ENCODE measurements at regions not wholly inside any gene's neighbourhood (a gene's known extent, or its start where the extent isn't known, plus 50 kb on each side); places are given as distances from the start of the nearest gene placed in this dataset.

DNA sequence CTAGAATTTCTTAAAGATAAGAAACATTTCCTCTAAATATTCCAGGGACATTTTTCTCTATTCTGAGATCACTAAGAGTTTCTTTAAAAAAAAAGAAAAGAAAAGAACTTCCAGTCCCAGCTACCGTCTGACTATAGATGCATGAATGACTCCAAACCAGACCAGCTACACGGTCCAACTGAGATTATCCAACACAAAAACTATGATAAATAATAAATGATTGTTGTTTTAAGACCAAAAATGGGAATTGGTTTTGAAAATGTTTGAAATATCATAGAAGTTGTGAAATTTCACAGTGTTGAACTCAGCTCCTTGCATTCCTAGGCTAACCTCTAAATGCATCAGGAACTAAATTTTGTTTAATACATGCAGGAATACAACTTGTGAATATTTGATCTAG is 1619.6 kb upstream of the LRRTM3 start:
- no peak for DNase-seq (ENCODE audit: low spot score)
- TF ChIP-seq, protein P1, sequence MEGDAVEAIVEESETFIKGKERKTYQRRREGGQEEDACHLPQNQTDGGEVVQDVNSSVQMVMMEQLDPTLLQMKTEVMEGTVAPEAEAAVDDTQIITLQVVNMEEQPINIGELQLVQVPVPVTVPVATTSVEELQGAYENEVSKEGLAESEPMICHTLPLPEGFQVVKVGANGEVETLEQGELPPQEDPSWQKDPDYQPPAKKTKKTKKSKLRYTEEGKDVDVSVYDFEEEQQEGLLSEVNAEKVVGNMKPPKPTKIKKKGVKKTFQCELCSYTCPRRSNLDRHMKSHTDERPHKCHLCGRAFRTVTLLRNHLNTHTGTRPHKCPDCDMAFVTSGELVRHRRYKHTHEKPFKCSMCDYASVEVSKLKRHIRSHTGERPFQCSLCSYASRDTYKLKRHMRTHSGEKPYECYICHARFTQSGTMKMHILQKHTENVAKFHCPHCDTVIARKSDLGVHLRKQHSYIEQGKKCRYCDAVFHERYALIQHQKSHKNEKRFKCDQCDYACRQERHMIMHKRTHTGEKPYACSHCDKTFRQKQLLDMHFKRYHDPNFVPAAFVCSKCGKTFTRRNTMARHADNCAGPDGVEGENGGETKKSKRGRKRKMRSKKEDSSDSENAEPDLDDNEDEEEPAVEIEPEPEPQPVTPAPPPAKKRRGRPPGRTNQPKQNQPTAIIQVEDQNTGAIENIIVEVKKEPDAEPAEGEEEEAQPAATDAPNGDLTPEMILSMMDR (IDR thresholded peaks at IDR 0.05), result no peak

DNA sequence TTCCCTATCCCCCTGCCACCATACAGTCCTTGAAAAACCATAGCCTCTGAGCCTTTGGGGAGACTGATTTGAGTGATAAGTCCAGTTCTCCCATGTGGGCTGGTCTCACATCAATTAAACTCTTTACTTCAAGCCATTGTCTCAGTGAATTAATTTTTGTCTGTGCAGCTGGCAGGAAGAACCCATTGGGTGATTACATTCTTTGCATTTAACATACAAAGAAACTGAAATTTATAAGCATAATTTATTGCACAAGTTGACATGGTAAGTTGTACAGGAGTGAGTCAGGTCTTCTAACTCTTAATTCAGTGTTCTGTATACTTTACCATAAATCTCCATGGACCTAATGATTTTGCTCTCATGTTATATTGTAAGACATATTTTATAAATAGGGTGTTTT is 1613.0 kb upstream of the LRRTM3 start:
- no peak overlapping the region for H3K4me3 ChIP-seq
- TF ChIP-seq, protein P1 (IDR thresholded peaks at IDR 0.05), result no peak
- DNase-seq (ENCODE audit: low spot score), result no peak

More for the DNA sequence above, 1619.6 kb upstream of the LRRTM3 start:
- Histone ChIP-seq H3K27ac (no peak overlapping the region), H3K4me3 (no peak overlapping the region)

DNA sequence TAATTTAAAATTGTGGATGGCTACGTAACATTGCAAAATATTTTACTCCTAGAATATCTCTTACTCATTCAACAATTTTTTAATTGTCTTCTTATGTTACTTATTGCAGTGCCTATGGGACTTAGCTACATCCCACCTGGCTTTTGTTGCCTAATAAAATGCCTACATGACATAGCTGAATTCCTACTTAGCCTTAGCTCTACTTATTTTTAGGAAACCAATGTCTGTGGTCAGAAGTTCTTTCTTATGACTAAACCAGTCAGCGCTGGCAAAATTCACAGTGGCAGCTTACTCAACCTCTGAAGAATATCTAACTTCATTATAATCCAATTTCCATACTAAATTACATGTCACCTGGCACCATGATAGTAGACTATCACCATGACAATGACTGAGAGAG is 1612.4 kb upstream of the LRRTM3 start:
- DNase-seq (ENCODE audit: low spot score), result no peak
- Histone ChIP-seq H3K4me3 (no peak overlapping the region), H3K27ac (no peak overlapping the region)
- TF ChIP-seq, protein P1 (IDR thresholded peaks at IDR 0.05), result no peak

More for the DNA sequence above, 1613.0 kb upstream of the LRRTM3 start:
- H3K27ac ChIP-seq, result no peak overlapping the region

DNA sequence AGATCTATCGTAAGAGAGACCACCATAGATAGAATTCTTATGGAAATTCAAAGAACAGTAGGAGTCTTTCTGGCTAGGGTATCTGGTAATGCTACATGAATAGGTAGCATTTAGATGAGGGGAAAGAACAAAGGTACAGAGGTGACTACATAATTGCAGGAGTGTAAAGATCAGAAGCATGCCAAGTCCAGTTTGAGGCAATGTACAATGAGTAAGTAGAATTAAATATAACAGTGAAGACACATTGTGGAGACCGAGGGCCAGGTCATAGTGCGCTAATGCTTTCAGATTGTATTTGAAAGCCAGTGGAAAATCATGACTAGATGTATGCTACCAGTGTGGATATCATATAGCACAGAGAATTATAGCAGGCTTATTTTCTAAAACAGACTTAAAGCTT is 1611.6 kb upstream of the LRRTM3 start:
- Histone ChIP-seq H3K27ac (no peak overlapping the region), H3K4me3 (no peak overlapping the region)
- TF ChIP-seq, protein P1 (IDR thresholded peaks at IDR 0.05), result no peak
- no peak for DNase-seq (ENCODE audit: low spot score)

DNA sequence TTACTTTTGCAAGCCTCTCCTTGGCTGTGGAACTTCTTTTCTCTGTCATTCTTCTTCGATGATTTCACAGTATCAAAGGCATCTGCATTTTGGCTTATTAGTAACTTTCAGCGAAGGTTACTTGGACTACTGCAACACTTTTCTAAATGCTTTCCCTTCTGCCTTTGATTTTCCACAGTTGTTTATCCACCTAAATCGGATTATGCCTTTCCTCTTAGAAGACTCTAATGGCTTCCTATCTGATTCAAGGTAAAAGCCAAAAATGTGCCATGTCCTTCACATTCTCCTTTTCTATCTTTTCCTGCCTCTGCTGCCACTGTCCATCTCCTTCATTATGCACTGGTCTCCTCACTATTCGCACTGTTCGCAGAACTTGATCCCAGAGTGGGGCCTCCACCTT is 1606.3 kb upstream of the LRRTM3 start:
- no peak overlapping the region for H3K27ac ChIP-seq
- TF ChIP-seq, protein P1 (IDR thresholded peaks at IDR 0.05), result no peak

DNA sequence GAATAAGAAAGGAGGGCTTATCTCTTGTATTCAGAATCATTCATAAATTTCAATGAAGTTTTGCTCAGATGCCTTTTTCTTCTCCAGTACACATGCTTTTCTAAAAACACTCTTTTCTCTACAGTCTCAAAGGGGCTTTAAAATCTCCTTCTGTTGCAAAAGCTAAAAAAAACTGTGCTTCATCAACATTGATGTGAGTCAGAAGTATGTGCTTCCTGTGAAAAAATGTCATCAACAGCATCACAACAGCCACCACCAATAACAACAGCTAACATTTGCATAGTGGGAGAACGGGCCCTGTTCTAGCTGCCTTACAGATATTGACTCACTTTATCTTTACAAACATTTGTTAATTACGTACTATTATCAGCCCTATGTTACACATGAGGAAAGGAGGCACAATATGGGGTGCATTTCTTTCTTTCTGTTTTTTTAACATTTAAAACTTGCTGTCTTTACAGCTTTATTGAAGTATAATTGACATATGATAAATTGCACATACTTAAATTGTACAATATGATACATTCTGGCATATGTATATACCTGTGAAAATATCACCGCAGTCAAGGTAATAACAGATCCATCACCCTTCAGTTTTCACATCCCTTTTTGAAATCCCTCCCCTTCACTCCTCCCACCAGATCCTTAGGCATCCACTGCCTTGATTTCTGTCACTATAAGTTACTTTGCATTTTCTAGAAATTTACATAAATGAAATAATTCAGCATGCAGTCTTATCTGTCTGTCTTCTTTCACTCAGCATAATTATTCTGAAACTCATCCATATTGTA is 1605.4 kb upstream of the LRRTM3 start:
- Histone ChIP-seq H3K27ac (no peak overlapping the region), H3K4me3 (no peak overlapping the region)
- DNase-seq (ENCODE audit: low spot score), result no peak
- TF ChIP-seq, protein P1 (IDR thresholded peaks at IDR 0.05), result no peak

More for the DNA sequence above, 1606.3 kb upstream of the LRRTM3 start:
- no peak for DNase-seq (ENCODE audit: low spot score)
- H3K4me3 ChIP-seq, result no peak overlapping the region

DNA sequence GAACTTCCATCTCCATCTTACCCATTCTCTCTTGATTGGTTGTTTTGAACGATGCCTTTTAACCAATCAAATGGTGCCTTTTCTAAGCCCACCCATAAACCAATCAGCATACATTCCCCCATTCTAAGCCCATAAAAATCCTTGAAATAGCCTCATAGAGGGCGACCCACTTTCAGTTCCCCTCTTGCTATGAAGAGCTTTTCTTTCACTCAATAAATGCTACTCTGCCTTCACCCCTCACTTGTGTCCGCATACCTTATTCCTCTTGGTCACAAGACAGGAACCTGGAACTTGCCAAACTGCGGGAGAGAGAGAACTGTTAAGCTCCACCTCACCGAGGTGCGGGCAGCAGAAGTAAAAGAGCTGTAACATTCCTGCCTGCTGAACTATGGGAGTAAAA is 1602.0 kb upstream of the LRRTM3 start:
- Histone ChIP-seq H3K27ac (no peak overlapping the region), H3K4me3 (no peak overlapping the region)
- DNase-seq (ENCODE audit: low spot score), result no peak
- TF ChIP-seq, protein P1 (IDR thresholded peaks at IDR 0.05), result no peak

Data from coronary artery (tissue), 2 donors.